Neural progenitor cell (in vitro differentiated cells): ENCODE measurements at regions not wholly inside any gene's neighbourhood (a gene's known extent, or its start where the extent isn't known, plus 50 kb on each side); places are given as distances from the start of the nearest gene placed in this dataset.

Source experiments
- CTCF ChIP-seq: fragments of 200-600 bp; sonication (generic); IDR thresholded peaks from 2 replicates; pipeline ENCODE4 v1.5.1; 2017; ENCODE audit warnings: antibody characterized with exemption, mild to moderate bottlenecking
- EZH2 ChIP-seq: fragments of 200-600 bp; sonication (generic); IDR thresholded peaks from 2 replicates; pipeline ENCODE4 v1.6.1; 2017; ENCODE audit warnings: antibody characterized with exemption, mild to moderate bottlenecking, moderate library complexity

- TF ChIP-seq CTCF = no peak
- TF ChIP-seq EZH2 = no peak
These were observed 159.9 kb downstream of the SPRY1 start for GRCh38 chr4:123556526-123556925.
